ENCODE measurements at regions not wholly inside any gene's neighbourhood (a gene's known extent, or its start where the extent isn't known, plus 50 kb on each side); places are given as distances from the start of the nearest gene placed in this dataset.

GRCh38 chr16:13852827-13853226, 67.1 kb upstream of the ERCC4 start:
- TF ChIP-seq MAFK (IDR thresholded peaks at IDR 0.05; ENCODE audit: low read depth, low read length) (peak; percentile 47), RFX5 (IDR thresholded peaks at IDR 0.05; ENCODE audit: low read depth, low read length) (no peak), POLR2A (IDR thresholded peaks at IDR 0.05; ENCODE audit: low read depth, low read length) (no peak)
- H3K4me1 ChIP-seq (ENCODE audit: control insufficient read depth, insufficient read depth, low read length), result no peaks in the 10 kb centered on the region
- no peaks in the 10 kb centered on the region for H3K27me3 ChIP-seq (ENCODE audit: control insufficient read depth, insufficient read depth, low read length)
- no peak overlapping the region for H2AK5ac ChIP-seq (ENCODE audit: low read depth, low read length)
- no peak overlapping the region for H4K5ac ChIP-seq (ENCODE audit: low read depth, low read length)
- no peak for ATAC-seq (ENCODE audit: low read depth)
- H3K14ac ChIP-seq (replicated peaks; ENCODE audit: low read depth, low read length), result no peak overlapping the region
- H4K91ac ChIP-seq (ENCODE audit: insufficient read depth, low read depth, low read length), result no peak overlapping the region
- ChIA-PET CTCF (no interaction called here), POLR2A (ENCODE audit: unreplicated experiment) (no interaction called here)
- no peak overlapping the region for H2BK20ac ChIP-seq (ENCODE audit: low read depth, low read length)
- no peaks in the 10 kb centered on the region for H3K9me3 ChIP-seq (ENCODE audit: control insufficient read depth, insufficient read depth, low read length)
- H4K8ac ChIP-seq (ENCODE audit: low read depth in 2 of 2, low read length in 2 of 2), result no peak overlapping the region
- H2AK9ac ChIP-seq (replicated peaks; ENCODE audit: low read depth, low read length, poor library complexity), result no peak overlapping the region
- no peaks in the 10 kb centered on the region for H4K20me1 ChIP-seq (ENCODE audit: insufficient read depth, low read length)
- no peak overlapping the region for H3K56ac ChIP-seq (ENCODE audit: extremely low read depth, insufficient read depth, low read length)
- H2BK120ac ChIP-seq (ENCODE audit: low read depth, low read length), result no peak overlapping the region
- no peak overlapping the region for H2AFZ ChIP-seq (replicated peaks; ENCODE audit: low read length, poor library complexity)
- in situ Hi-C loops (cut with MboI; ENCODE audit: low sequenced_read_pairs), result no loop called here
- DNase-seq, result no peak
- 80% methylated on average over 1 of the region's 5 CpGs; no CpG with 5 or more reads in 1 of the 2 experiments for WGBS, 2 experiments (ENCODE audit: extremely low coverage in 2 of 2, insufficient read length in 1 of 2)
- intact Hi-C loops (cut with micrococcal nuclease), result no loop called here
- no peak overlapping the region for H3K23ac ChIP-seq (ENCODE audit: low read depth, low read length)
- no peak overlapping the region for H3K4me3 ChIP-seq (ENCODE audit: insufficient read depth, low read depth, low read length)
- no peak overlapping the region for H3K18ac ChIP-seq (ENCODE audit: low read depth, low read length)
- no peak overlapping the region for H3K4me2 ChIP-seq (ENCODE audit: low read depth, low read length)
- no peaks in the 10 kb centered on the region for H3K36me3 ChIP-seq (ENCODE audit: control insufficient read depth, insufficient read depth, low read length)
- no TSS peak for BruUV-seq (replicated peaks)
- no peaks in the 10 kb centered on the region for H3K9me1 ChIP-seq (ENCODE audit: insufficient read depth, low read length)
- no peak overlapping the region for H2BK15ac ChIP-seq (ENCODE audit: low read depth, low read length)
- no peak overlapping the region for H3K27ac ChIP-seq (ENCODE audit: insufficient read depth, low read length)
- H3K79me1 ChIP-seq (ENCODE audit: low read depth in 1 of 2, low read length in 2 of 2), result no peaks in the 10 kb centered on the region
- H2BK5ac ChIP-seq (ENCODE audit: low read depth, low read length, poor library complexity, severe bottlenecking), result no peak overlapping the region
- no peak overlapping the region for H3K9ac ChIP-seq (ENCODE audit: low read depth, low read length)
- dilution Hi-C loops (cut with HindIII; ENCODE audit: low sequenced_read_pairs, unreplicated experiment), result no loop called here
- no peak overlapping the region for H3K4ac ChIP-seq (ENCODE audit: low read depth, low read length)

Measured in IMR-90 (cell line).